HG03432 (cell line): ENCODE measurements at regions not wholly inside any gene's neighbourhood (a gene's known extent, or its start where the extent isn't known, plus 50 kb on each side); places are given as distances from the start of the nearest gene placed in this dataset.

ENCODE experiments used
- ATAC-seq: cut with Tn5 transposase; IDR thresholded peaks from one replicate; pipeline ENCODE4 v1.9.1; 2021; ENCODE audit warnings: mild to moderate bottlenecking, moderate library complexity; ENCODE audit not compliant: unreplicated experiment

DNA sequence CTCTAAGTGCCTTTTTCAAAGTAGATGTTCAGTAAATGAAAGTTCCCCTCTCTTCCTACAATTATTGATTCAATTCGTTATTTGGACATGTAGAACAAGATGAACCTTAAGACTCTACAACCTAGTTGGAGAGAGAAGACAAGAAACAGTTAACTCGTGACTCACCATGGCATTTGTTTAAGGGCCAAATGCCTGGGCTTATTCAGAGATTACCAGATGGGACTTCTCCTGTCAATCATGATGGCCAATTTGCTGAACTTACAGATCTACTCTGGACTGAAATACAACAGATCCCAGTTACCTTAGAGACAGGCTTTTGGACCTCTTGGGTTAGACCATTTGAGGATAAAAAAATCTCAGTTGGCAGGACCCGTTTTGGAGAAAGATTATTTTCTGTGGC, 93.5 kb downstream of the C1orf94 start:
- ATAC-seq = no peak

DNA sequence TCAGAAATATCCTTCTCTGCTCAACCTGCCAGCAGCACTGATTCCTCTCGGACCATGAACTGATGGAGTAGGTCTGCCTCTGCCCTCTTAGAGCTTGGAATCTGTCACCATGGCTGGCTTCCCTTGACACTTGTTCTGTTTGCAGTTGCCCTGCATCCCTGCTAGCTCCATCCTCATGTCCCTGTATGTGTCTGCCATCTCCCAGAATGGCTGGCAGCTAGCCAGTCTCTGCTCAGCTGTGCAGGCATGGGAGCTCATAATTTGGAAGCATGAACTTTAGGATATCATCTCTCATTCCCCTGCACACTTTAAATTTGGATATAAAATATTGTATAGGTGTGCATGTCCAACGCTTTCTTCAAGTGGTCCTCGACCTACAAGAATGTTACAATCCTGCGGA, 95.4 kb downstream of the C1orf94 start:
- no peak for ATAC-seq

- ATAC-seq = no peak
Measured at GRCh38 chr1:34275150-34275549, 98.4 kb downstream of the C1orf94 start.

DNA sequence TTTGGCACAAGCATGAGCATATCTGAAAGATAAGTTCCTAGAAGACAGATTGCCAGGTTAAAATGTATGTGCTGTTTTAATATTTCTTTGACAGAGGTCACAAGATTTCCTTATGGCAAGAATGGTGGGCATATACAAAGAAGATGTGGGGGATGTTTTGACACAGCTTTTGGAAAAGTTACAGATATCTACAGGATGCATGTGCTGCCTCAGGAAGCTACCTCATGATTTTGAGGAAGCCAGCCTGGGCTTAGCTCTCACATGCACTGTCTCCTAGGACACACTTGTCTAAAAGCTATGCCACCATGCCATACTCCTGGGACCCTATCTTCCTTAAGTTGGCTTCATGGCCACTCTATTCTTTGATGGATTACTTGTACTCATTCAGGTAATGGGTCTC, 99.9 kb downstream of the C1orf94 start:
- ATAC-seq = no peak

- no peak for ATAC-seq
Measured at GRCh38 chr1:34277150-34277549, 100.4 kb downstream of the C1orf94 start.

DNA sequence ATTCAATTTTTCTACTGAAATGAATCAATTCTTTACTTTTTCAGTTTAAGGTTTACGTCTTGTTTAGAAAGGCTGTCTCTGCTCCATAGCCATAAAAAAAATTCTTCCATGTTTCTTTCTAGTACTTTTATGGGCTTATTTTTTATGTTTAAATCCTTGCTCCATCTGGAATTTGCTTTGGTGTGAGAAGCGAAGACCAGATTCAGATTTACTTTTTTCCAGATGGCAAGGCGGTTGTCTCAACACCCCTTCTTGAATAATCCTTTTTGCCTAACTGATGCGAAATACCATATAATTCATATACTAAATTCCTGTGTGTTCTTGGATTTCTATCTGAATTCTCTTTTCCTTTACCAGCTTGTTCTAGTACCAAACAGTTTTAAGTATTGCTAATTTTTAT, 101.5 kb downstream of the C1orf94 start:
- ATAC-seq = no peak

- no peak for ATAC-seq
Measured at GRCh38 chr1:34279971-34280370, 103.3 kb downstream of the C1orf94 start.

- ATAC-seq = no peak
Measured at GRCh38 chr1:34280509-34280908, 103.8 kb downstream of the C1orf94 start.

GRCh38 chr1:34283142-34283541, 106.4 kb downstream of the C1orf94 start:
- no peak for ATAC-seq

GRCh38 chr1:34286511-34286910, 109.8 kb downstream of the C1orf94 start:
- ATAC-seq = no peak

DNA sequence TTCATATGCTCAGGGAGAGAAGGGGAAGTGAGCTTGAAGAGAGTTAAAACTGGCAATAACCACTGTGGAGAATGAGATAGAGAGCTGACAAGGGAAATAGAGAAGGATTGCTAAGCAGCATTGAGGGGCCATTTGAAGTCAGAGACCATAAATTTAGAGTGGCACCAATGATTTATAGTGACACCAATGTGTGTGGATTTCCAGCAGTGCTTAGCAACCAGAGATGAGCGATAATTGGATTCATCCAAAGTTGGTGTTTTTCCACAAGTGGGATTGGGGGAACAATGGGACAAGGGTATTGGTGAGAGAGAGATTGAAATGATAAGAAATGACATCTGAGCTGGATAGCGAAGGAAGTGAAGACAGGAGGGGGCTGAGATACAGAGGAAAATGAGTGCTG, 114.1 kb downstream of the C1orf94 start:
- no peak for ATAC-seq

GRCh38 chr1:34292472-34292871, 115.8 kb downstream of the C1orf94 start:
- ATAC-seq = no peak

DNA sequence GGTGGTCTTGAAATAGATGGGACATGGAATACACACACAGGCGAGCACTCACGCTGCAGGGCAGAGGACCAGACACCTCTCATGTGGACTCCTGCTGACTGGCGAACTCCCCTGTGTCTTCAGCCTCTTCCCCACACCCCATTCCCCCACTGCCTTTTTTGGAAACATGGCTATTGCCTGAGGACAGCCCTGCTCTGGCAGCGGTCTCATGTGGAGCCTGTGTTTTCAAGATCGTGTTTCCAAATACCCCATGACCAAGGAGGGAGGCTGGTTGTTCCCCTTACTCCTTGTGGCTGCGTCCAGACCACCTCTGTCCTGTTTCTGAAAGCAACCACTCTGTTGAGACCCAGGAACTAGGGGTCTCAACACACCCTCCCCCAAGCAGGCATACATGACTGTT, 119.4 kb downstream of the C1orf94 start:
- no peak for ATAC-seq

DNA sequence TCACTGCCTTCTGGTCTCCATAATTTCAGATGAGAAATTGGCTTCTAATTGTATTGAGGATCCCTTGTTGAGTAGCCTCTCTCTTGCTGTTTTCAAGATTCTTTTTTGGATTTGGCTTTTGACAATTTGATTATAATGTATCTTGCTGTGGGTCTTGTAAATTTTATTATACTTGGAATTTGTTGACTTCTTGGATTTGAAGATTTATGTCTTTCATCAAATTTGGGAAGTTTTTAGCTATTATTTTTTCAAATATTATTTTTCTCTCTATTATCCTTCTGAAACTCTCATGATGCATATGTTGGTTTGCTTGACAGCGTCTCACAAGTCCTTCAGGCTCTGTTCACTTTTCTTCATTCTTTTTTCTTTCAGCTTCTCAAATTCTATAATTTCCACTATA, 126.1 kb downstream of the C1orf94 start:
- no peak for ATAC-seq

GRCh38 chr1:34303218-34303617, 126.5 kb downstream of the C1orf94 start:
- no peak for ATAC-seq

GRCh38 chr1:34306568-34306967, 129.9 kb downstream of the C1orf94 start:
- no peak for ATAC-seq

- no peak for ATAC-seq
Measured at GRCh38 chr1:34312359-34312758, 135.7 kb downstream of the C1orf94 start.

DNA sequence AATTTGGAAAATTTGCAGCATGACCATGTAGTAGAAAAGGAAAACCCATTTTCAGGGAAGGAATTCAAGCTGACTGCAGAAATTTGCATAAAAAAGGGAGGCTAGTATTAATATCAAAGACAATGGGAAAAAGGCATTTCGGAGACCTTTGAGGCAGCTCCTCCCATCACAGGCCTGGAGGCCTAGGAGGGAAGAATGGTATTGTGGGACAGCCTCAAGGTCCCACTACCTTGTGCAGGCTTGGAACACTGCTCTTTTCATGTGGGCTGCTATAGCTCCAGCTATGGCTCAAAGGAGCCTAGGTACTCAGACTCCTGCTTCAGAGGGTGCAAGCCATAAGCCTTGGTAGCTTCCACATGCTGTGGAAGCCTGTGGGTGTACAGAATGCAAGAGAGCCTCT, 139.3 kb downstream of the C1orf94 start:
- ATAC-seq = no peak

DNA sequence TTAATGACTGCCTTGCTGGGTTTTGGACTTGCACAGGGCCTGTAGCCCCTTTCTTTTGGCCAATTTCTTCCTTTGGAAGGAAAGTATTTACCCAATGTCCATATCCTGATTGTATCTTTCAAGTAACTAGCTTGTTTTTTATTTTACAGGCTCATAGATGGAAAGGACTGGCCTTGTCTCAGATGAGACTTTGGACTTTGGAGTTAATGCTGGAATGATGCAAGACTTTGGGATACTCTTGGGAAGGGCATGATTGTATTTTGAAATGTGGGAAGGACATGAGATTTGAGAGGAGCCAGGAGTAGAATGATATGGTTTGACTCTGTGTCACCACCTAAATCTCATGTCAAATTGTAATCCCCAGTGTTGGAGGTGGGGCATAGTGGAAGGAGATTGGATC, 140.1 kb downstream of the C1orf94 start:
- ATAC-seq = no peak

DNA sequence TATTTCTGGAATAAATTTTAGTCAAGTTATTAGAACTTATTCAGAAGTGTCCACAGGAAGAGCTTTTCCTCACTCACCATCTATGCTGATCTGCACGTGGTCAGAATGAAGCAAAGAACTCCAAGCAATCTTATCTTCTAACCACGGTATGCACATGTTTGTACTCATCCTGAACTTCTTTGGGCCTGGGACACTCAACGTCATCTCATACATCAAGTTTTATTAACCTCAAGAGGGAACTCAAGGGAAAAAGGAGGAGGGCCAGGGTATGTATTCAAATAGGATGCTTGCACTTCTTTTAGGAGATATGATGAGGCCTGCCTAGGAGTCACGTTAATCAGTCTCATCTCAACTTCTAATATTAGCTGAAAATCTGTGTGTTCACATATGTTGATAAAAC, 142.5 kb downstream of the C1orf94 start:
- ATAC-seq = no peak

DNA sequence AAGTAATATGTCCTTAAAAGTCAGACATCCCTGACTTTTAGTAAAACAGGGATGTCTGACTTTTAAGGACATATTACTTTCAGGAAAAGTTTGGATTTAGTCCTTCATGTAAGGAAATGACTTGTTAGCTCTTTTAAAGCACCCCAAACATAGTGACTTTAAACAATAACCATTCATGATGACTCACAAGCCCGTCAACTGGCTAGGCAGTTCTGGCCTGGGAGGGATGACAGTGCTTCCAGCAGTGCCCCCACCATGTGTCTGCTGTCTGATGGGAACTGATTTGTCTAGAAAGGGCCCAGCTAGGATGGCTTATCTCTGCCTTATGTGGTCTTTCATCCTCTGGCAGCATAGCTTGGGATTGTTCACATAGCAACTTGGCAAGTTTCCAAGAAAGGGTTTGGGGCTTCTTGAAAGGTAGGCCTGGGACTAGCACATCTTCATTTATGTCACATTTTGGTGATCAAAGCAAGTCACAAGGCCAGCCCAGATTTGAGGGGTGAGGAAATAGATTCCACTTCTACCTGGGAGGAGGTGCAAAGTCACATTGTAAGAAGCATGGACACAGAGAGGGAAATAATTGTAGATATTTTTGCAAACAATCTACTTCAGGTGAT, 143.5 kb downstream of the C1orf94 start:
- no peak for ATAC-seq

DNA sequence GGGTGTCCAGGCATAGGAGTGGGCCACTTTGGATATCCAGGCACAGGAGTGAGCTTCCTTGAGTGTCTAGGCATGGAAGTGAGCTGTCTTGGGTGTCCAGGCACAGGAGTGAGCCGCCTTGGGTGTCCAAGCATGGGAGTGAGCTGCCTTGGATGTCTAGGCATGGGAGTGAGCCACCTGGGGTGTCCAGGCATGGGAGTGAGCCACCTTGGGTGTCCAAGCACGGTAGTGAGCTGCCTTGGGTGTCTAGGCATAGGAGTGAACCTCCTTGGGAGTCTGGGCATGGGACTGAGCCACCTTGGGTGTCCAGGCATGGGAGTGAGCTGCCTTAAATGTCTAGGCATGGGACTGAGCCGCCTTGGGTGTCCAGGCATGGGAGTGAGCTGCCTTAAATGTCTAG, 146.3 kb downstream of the C1orf94 start:
- ATAC-seq = no peak

DNA sequence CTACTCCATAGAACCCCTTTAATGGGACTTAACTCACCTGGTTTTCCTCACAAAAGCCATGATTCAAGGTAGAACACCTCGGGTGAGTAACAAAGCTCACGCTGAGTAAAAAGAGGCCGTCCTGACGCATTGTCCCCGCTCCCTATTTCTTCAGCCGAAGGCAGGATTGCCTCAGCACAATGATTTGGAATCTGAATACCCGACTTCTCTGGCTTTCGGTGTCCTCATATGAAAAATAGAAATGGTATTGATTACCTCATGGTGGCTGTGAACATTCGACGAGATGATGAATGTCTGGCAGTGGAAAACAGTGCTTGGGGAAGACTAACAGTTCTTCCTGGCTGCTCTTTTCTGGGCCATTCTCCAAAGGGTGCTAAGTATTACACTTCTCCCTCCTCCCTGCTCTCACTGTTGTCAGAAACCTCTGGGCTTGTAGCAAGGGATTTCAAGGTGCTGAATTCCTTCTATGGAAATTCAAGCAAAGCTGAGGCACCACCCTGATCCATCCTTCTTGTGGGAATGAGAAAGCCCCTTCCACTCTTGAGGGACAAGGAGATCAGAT, 148.3 kb downstream of the C1orf94 start:
- no peak for ATAC-seq
